ENCODE measurements at regions not wholly inside any gene's neighbourhood (a gene's known extent, or its start where the extent isn't known, plus 50 kb on each side); places are given as distances from the start of the nearest gene placed in this dataset.

- DNase-seq, result no peak
Measured at GRCh38 chr20:39161900-39162299, 199.8 kb downstream of the DHX35 start.

DNA sequence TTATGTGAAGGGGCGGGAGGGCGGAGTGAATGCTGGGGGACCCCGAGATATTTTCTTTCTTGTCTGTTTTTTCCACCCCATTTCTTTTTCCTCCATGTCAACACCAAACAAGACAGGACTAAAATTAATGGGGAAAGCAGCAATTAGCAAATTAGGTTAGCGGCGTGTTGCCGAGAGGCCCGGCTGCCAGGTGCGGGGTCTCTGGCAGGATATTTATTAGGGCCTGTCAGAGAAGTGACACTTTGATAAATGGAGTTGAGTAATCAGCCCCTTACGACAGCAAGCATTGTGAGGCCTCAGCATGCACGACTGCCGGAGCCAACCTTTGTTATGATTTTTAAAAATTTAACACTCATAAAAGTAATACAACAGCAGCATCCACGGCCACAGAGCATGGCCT is 193.8 kb downstream of the DHX35 start:
- DNase-seq, result no peak

DNA sequence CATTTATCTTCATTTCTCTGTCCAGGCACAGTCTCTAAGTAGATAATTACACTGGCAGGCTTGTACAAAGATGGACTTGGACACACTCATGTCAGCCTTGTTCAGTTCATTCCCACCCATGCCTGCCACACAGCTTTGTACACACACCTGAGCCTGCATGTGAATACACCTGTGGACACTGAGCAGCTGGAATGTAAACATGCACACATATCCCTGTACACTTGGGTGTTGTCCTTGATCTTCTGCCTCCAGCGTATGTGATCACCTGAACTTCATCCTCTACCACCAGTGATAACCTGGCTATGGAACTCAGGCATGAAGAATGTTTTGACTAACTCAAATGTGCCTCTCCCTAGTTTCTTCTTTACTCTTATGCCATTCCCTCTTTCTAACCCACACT is 190.6 kb downstream of the DHX35 start:
- no peak for DNase-seq

GRCh38 chr20:39152126-39152525 is 190.0 kb downstream of the DHX35 start:
- no peak for DNase-seq

- DNase-seq, result no peak
Measured at GRCh38 chr20:39150501-39150900, 188.4 kb downstream of the DHX35 start.

GRCh38 chr20:39146394-39146793 is 184.2 kb downstream of the DHX35 start:
- DNase-seq, result no peak

- DNase-seq, result no peak
Measured at GRCh38 chr20:39145921-39146320, 183.8 kb downstream of the DHX35 start.

DNA sequence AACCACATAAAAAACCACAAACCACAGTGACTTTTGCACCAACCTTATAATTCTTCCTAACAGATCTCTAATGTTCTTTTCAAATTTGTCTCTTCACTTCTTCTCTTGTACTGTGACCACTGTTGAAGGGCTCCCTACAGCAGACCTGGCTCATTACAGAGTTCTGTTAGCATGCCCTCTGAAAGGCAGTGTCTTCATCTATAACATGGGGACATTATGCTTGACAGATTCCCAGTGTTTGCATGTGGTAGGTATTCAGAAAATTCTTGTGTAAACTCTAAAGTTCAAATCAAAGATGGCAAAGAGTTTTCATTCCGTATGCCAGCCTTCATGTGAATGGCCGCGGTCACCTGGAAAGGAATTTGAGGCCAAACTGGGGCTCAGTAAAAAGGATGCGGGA is 182.6 kb downstream of the DHX35 start:
- no peak for DNase-seq

- DNase-seq, result no peak
Measured at GRCh38 chr20:39142407-39143096, 180.4 kb downstream of the DHX35 start.

- DNase-seq, result no peak
Measured at GRCh38 chr20:39137299-39137698, 175.2 kb downstream of the DHX35 start.

- DNase-seq, result no peak
Measured at GRCh38 chr20:39136798-39137197, 174.7 kb downstream of the DHX35 start.

- DNase-seq, result no peak
Measured at GRCh38 chr20:39135885-39136544, 173.9 kb downstream of the DHX35 start.

DNA sequence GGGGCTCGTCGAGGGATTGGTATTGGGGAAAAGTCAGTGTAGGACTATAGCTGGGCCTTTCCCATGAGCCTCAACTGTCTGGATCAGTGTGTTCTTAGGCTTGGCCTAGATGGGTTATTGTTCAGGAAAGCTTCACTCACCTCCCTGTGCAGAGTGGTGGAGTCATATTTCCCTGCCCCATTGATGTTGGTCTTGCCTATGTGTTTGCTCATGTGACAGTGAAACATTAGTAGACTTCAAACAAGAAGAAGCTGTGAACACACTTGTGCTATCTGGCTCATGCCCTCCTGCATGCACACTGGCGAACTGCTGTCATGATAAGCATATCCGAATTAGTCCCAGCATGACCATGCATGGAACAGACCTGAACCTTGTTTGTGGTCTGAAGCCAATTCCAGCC is 171.1 kb downstream of the DHX35 start:
- no peak for DNase-seq

GRCh38 chr20:39132511-39132910 is 170.4 kb downstream of the DHX35 start:
- no peak for DNase-seq

DNA sequence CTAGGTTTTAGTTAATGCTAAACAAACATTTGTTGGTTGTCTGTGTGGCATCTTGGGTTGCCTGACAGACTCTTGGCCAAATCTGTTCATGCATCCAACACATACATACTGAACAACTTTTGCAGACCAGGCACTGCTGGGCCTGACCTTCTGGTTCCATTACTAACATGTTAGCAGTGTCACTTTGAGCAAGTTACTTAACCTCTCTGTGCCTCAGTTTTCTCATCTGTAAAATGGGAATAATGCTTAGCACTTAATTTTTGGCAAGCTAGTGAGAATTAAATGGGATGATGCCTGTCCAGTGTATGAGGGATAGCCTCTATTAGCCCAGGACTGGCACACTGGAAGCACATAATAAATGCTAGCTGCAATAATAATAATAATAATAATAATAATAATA is 169.9 kb downstream of the DHX35 start:
- DNase-seq, result no peak

DNA sequence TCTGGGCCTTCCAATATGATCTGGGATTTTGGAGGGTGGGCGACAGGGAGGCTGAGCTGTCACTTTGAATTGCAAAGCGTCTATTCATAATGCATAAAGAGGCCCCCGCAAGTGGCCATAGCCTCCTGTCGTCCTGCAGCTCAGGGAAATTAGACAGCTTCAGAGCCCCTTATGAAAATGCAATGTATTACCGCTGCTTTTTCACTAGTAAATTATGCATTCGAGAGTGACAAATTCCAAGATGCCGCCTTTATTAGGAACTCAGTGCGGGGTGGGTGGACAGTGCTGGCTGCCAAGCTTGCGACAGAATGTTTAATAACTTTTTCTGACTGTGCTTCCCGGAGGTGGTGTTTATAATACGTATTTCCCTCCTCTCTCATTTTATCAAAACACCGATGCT is 168.5 kb downstream of the DHX35 start:
- no peak for DNase-seq

DNA sequence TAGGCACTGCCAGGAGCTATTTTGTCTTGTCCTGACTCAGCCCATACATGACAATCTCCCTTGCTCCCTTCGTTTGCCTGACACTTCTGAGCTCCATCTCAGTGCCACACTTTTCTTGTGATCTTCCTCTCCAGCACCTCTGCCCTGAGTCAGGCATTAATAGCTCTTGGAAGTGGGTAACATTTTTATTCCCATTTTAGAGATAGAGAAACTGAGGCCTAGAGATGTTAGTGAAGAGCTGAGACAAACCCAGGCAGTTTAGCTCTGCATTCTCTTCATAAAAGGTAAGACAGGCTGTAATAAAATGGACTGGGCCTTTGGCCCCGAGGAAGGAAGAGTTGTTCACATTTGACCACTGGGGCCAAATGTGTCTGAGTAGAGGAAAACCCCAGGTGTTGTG is 167.4 kb downstream of the DHX35 start:
- DNase-seq, result no peak

GRCh38 chr20:39124064-39124463 is 161.9 kb downstream of the DHX35 start:
- no peak for DNase-seq

- DNase-seq, result no peak
Measured at GRCh38 chr20:39123185-39123557, 161.0 kb downstream of the DHX35 start.

- no peak for DNase-seq
Measured at GRCh38 chr20:39117491-39117890, 155.3 kb downstream of the DHX35 start.

DNA sequence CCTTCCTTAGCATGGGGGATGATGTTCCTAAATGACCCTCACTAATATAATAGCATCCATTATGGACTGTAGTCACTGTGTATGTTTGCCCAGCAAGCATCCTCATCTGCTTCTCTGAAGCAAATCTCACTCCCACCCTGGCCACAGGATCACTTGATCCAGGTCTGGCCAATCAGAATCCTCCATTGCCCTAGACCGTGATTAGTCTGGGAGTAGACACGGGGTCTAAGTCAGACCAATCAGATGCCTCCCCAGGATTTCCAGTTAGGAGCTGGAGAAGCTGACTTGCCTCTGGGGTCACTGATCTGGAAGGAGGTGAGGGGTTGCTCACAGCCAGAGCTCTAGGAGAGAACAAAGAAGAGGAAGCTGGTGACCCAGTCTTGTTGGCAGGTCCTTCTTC is 153.9 kb downstream of the DHX35 start:
- DNase-seq, result no peak

- DNase-seq, result peak; percentile 29
Measured at GRCh38 chr20:39112178-39112743, 150.1 kb downstream of the DHX35 start.

DNA sequence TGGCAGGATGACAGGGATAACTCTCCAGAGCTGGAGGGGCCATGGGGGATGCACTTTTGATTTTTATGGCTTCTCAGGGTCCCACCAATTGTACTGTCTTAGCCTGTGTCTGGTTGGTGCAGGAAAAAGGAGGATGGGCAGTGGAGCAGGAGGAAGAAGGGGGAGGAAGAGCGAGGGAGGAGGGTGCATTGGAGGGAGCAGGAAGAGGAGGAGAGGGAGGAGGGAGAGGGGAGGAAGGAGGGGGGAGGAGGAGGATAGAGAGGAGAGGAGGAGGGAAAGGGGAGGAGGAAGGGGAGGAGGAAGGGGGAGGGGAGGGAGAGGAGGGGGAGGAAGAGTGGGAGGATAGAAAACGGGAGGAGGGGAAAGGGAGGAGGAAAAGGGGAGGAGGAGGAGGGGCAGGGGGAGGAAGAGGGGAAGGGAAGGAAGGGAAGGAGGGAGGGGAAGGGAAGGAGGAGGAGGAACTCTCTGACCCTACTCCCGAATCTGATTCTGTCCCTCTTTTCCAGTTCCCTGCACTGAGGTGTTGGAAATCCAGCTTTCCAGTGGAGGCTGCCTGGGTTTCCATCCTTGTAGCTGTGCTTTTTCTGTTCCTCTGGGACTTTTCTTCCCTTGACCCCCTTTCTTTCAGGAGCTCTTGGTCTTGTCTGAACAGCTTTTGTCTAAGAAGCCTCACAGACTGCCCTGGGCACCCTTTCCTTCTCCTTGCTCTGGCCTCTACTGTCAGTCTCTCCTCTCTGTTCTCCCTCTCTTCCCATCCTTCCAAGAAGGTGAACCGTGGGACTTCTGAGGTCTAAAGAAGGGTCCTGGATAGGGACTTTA is 149.4 kb downstream of the DHX35 start:
- DNase-seq, result no peak

- no peak for DNase-seq
Measured at GRCh38 chr20:39110819-39111136, 148.6 kb downstream of the DHX35 start.

Measured in activated CD4-positive, alpha-beta T cell treated with anti-CD3 and anti-CD28 coated beads for 48 hours (primary cell).